ENCODE measurements at regions not wholly inside any gene's neighbourhood (a gene's known extent, or its start where the extent isn't known, plus 50 kb on each side); places are given as distances from the start of the nearest gene placed in this dataset.

DNA sequence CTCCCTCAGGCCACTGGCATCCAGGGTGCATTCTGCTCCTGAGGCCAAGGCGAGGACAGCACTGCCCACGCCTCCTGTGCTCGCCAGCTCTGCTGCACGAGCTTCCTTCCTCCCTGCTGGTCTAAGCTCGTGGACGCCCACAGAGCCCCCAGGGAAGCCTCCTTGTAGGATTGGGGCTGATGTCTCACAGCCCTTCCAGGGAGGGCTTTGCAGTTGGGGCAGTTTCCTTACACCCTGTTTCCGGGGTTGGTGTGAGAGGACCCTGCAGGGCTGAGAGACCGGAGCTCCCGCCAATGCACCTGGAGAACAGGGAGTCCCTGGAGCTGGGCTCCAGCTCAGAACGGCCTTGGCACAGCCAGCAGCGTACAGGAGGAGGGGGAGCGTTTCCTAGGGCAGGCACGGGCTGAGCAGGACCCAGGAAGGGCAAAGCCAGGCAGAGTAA lies 172.4 kb upstream of the PDE10A start:
- intact Hi-C loops (cut with micrococcal nuclease; ENCODE audit: unreplicated experiment): no loop called here

DNA sequence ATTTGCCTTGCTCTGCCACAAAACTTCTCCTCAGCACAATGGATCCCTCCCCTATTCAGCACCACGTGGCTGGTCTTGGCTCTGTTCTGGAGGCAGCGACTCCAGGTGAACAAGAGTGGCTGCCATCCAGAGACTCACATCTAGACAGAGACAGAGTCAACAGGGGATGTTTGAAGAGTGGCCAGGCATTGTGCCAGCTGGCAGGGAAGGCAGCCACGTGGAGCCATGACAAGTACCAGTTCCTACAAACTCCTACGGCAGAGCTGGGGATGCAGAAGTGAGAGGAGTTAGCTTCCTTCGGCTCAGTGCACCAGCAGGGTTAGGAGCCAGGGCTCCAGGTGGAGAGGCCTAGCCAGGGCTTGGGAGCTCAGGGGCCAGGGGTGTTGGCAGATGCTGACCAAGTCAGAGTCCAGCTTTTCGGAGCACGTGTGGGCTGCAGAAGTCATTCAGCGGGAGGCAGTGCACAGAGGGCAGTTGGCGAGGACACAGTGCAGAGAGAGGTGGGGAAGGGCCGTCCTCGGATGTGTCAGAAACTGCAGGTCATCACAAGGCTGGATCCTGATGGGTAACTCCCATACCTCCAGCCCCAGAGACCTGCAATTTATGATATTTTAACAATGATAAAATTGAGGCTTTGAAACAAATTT lies 171.7 kb upstream of the PDE10A start:
- in situ Hi-C loops (cut with HindIII; ENCODE audit: low pct_unique_long_range_greater_than_20kb, low sequenced_read_pairs) (no loop called here), intact Hi-C loops (cut with micrococcal nuclease; ENCODE audit: unreplicated experiment) (no loop called here)
- ChIA-PET CTCF (no interaction called here), POLR2A (interaction anchor here (0.6 kb wide), 1 partner anchor 12 kb away, joined by 3 read pairs; no protein-coding TSS in a partner anchor)
- Histone ChIP-seq H3K36me3 (ENCODE audit: control insufficient read depth, insufficient read depth, low read length) (no peaks in the 10 kb centered on the region), H3K9me3 (ENCODE audit: control insufficient read depth, insufficient read depth, low read depth, low read length) (no peaks in the 10 kb centered on the region), H3K27ac (ENCODE audit: low read length) (peak overlapping the region; percentile 21; the same call in 1 of the 2 replicates), H3K27me3 (ENCODE audit: control insufficient read depth, insufficient read depth, low read length) (no peaks in the 10 kb centered on the region), H3K4me1 (ENCODE audit: control insufficient read depth, insufficient read depth, low read length) (peaks cover 5% of the 10 kb centered on the region; the same call in 1 of the 2 replicates), H3K4me3 (ENCODE audit: low read depth in 2 of 2, low read length in 2 of 2) (no peak overlapping the region)
- peak; percentile 84 for ATAC-seq
- peak; percentile 42 for DNase-seq (ENCODE audit: low read depth, low spot score)
- no peak for TF ChIP-seq SIN3A (IDR thresholded peaks at IDR 0.05; ENCODE audit: borderline replicate concordance, insufficient read depth, low read depth, low read length)
- TF ChIP-seq, protein P1, sequence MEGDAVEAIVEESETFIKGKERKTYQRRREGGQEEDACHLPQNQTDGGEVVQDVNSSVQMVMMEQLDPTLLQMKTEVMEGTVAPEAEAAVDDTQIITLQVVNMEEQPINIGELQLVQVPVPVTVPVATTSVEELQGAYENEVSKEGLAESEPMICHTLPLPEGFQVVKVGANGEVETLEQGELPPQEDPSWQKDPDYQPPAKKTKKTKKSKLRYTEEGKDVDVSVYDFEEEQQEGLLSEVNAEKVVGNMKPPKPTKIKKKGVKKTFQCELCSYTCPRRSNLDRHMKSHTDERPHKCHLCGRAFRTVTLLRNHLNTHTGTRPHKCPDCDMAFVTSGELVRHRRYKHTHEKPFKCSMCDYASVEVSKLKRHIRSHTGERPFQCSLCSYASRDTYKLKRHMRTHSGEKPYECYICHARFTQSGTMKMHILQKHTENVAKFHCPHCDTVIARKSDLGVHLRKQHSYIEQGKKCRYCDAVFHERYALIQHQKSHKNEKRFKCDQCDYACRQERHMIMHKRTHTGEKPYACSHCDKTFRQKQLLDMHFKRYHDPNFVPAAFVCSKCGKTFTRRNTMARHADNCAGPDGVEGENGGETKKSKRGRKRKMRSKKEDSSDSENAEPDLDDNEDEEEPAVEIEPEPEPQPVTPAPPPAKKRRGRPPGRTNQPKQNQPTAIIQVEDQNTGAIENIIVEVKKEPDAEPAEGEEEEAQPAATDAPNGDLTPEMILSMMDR (IDR thresholded peaks at IDR 0.05): no peak
- TF ChIP-seq POLR2AphosphoS5 (IDR thresholded peaks at IDR 0.05; ENCODE audit: low read depth, low read length): peak; percentile 45; the same call in 1 of the 2 replicates
- TF ChIP-seq, protein P2, sequence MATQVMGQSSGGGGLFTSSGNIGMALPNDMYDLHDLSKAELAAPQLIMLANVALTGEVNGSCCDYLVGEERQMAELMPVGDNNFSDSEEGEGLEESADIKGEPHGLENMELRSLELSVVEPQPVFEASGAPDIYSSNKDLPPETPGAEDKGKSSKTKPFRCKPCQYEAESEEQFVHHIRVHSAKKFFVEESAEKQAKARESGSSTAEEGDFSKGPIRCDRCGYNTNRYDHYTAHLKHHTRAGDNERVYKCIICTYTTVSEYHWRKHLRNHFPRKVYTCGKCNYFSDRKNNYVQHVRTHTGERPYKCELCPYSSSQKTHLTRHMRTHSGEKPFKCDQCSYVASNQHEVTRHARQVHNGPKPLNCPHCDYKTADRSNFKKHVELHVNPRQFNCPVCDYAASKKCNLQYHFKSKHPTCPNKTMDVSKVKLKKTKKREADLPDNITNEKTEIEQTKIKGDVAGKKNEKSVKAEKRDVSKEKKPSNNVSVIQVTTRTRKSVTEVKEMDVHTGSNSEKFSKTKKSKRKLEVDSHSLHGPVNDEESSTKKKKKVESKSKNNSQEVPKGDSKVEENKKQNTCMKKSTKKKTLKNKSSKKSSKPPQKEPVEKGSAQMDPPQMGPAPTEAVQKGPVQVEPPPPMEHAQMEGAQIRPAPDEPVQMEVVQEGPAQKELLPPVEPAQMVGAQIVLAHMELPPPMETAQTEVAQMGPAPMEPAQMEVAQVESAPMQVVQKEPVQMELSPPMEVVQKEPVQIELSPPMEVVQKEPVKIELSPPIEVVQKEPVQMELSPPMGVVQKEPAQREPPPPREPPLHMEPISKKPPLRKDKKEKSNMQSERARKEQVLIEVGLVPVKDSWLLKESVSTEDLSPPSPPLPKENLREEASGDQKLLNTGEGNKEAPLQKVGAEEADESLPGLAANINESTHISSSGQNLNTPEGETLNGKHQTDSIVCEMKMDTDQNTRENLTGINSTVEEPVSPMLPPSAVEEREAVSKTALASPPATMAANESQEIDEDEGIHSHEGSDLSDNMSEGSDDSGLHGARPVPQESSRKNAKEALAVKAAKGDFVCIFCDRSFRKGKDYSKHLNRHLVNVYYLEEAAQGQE (IDR thresholded peaks at IDR 0.05; ENCODE audit: insufficient read depth in 1 of 2, low read depth in 2 of 2, low read length in 1 of 2): no peak
- 0 out of 2 replicates have a peak, but pooled peaks have one; percentile 1 for TF ChIP-seq TCF7L2 (IDR thresholded peaks at IDR 0.05; ENCODE audit: low read depth, low read length)
- no TSS peak for BruUV-seq (replicated peaks)

More for the DNA sequence above, 172.4 kb upstream of the PDE10A start:
- Histone ChIP-seq H3K4me3 (ENCODE audit: low read depth in 2 of 2, low read length in 2 of 2) (peak overlapping the region in 1 of 2 experiments; percentile 11; a peak in 1 of 4 replicates), H3K4me1 (ENCODE audit: control insufficient read depth, insufficient read depth, low read length) (peaks cover 5% of the 10 kb centered on the region; the same call in 1 of the 2 replicates), H3K27ac (ENCODE audit: low read length) (peak overlapping the region; percentile 54), H3K9me3 (ENCODE audit: control insufficient read depth, insufficient read depth, low read depth, low read length) (no peaks in the 10 kb centered on the region), H3K27me3 (ENCODE audit: control insufficient read depth, insufficient read depth, low read length) (no peaks in the 10 kb centered on the region), H3K36me3 (ENCODE audit: control insufficient read depth, insufficient read depth, low read length) (no peaks in the 10 kb centered on the region)
- no TSS peak for BruUV-seq (replicated peaks)
- DNase-seq (ENCODE audit: low read depth, low spot score) (no peak), ATAC-seq (peak; percentile 64)
- TF ChIP-seq, protein P2 (IDR thresholded peaks at IDR 0.05; ENCODE audit: insufficient read depth in 1 of 2, low read depth in 2 of 2, low read length in 1 of 2): no peak
- TF ChIP-seq POLR2AphosphoS5 (IDR thresholded peaks at IDR 0.05; ENCODE audit: low read depth, low read length): no peak
- TF ChIP-seq TCF7L2 (IDR thresholded peaks at IDR 0.05; ENCODE audit: low read depth, low read length): no peak
- TF ChIP-seq, protein P1 (IDR thresholded peaks at IDR 0.05): no peak
- no peak for TF ChIP-seq SIN3A (IDR thresholded peaks at IDR 0.05; ENCODE audit: borderline replicate concordance, insufficient read depth, low read depth, low read length)
- ChIA-PET POLR2A (no interaction called here), CTCF (no interaction called here)
- in situ Hi-C loops (cut with HindIII; ENCODE audit: low pct_unique_long_range_greater_than_20kb, low sequenced_read_pairs): no loop called here

Measured in Panc1 (cell line).